Mesodermal cell (in vitro differentiated cells): ENCODE measurements at regions not wholly inside any gene's neighbourhood (a gene's known extent, or its start where the extent isn't known, plus 50 kb on each side); places are given as distances from the start of the nearest gene placed in this dataset.
"Not testable (repeated sequence)": the region's sequence is repeated elsewhere in the genome, so short reads cannot be mapped to it uniquely, and the experiment has no call there.

Source experiments
- H3K27ac ChIP-seq: 2 replicates; pipeline ENCODE4 v1.7.0; 2013; ENCODE audit warnings: mild to moderate bottlenecking, low read depth, low read length, moderate library complexity; ENCODE audit not compliant: severe bottlenecking
- H3K36me3 ChIP-seq: 2 replicates; pipeline ENCODE4 v1.7.1; 2013; ENCODE audit warnings: mild to moderate bottlenecking, low read length, moderate library complexity; ENCODE audit not compliant: control insufficient read depth, insufficient read depth
- H3K4me1 ChIP-seq: one replicate; pipeline ENCODE4 v1.7.1; 2013; ENCODE audit warnings: mild to moderate bottlenecking, low read length; ENCODE audit not compliant: insufficient read depth, control insufficient read depth, poor library complexity, severe bottlenecking
- H3K4me3 ChIP-seq: 2 replicates; pipeline ENCODE4 v1.7.0; 2013; ENCODE audit warnings: low read length, control low read depth, mild to moderate bottlenecking; ENCODE audit not compliant: insufficient read depth, poor library complexity, severe bottlenecking; ENCODE audit errors: extremely low read depth
- H3K9me3 ChIP-seq: 2 replicates; pipeline ENCODE4 v1.7.1; 2013; ENCODE audit warnings: mild to moderate bottlenecking, low read length, moderate library complexity; ENCODE audit not compliant: control insufficient read depth
- WGBS, 2 experiments: methylation state at CpG; one replicate each; pipeline ENCODE4 v1.1.5; 2013; ENCODE audit warnings: missing lambda C conversion rate in 2 of 2; ENCODE audit not compliant: insufficient coverage in 2 of 2; 5-methylcytosine and 5-hydroxymethylcytosine counted together

- Histone ChIP-seq H3K9me3 (no peaks in the 10 kb centered on the region), H3K4me1 (no peaks in the 10 kb centered on the region), H3K36me3 (no peaks in the 10 kb centered on the region), H3K27ac (no peak overlapping the region), H3K4me3 (no peak overlapping the region)
These were observed 388.0 kb upstream of the CDIN1 start for GRCh38 chr15:36191459-36191858.

GRCh38 chr15:36195361-36196007, 383.9 kb upstream of the CDIN1 start:
- H3K9me3 ChIP-seq: not testable (repeated sequence)
- WGBS, 2 experiments: 87 to 95% methylated on average over 16 to 22 of the region's 30 CpGs

GRCh38 chr15:36208868-36209582, 370.4 kb upstream of the CDIN1 start:
- Histone ChIP-seq H3K36me3 (no peaks in the 10 kb centered on the region), H3K9me3 (no peaks in the 10 kb centered on the region), H3K27ac (no peak overlapping the region), H3K4me3 (no peak overlapping the region), H3K4me1 (no peaks in the 10 kb centered on the region)
- 100% methylated on average over 2 of the region's 3 CpGs; no CpG with 5 or more reads in 1 of the 2 experiments for WGBS, 2 experiments

More at GRCh38 chr15:36195361-36196007, 383.9 kb upstream of the CDIN1 start:
- not testable (repeated sequence) for H3K4me3 ChIP-seq, H3K4me1 ChIP-seq, H3K27ac ChIP-seq, H3K36me3 ChIP-seq

GRCh38 chr15:36210426-36210825, 369.0 kb upstream of the CDIN1 start:
- H3K9me3 ChIP-seq: no peaks in the 10 kb centered on the region
- no peaks in the 10 kb centered on the region for H3K4me1 ChIP-seq

GRCh38 chr15:36218322-36218721, 361.1 kb upstream of the CDIN1 start:
- Histone ChIP-seq H3K27ac (no peak overlapping the region), H3K4me1 (no peaks in the 10 kb centered on the region), H3K4me3 (no peak overlapping the region), H3K36me3 (no peaks in the 10 kb centered on the region), H3K9me3 (peaks cover 6% of the 10 kb centered on the region)
- no CpG with 5 or more reads among the region's 3 CpGs for WGBS, 2 experiments

More at GRCh38 chr15:36210426-36210825, 369.0 kb upstream of the CDIN1 start:
- Histone ChIP-seq H3K36me3 (no peaks in the 10 kb centered on the region), H3K27ac (no peak overlapping the region), H3K4me3 (no peak overlapping the region)
- WGBS, 2 experiments: 84 to 86% methylated on average over 2 of the region's 2 CpGs

- H3K4me1 ChIP-seq: no peaks in the 10 kb centered on the region
- WGBS, 2 experiments: 75% methylated on average over 2 of the region's 2 CpGs; no CpG with 5 or more reads in 1 of the 2 experiments
- H3K9me3 ChIP-seq: peaks cover 6% of the 10 kb centered on the region
- H3K36me3 ChIP-seq: no peaks in the 10 kb centered on the region
- no peak overlapping the region for H3K4me3 ChIP-seq
- H3K27ac ChIP-seq: no peak overlapping the region
These were observed 360.4 kb upstream of the CDIN1 start for GRCh38 chr15:36218991-36219390.

- no peak overlapping the region for H3K27ac ChIP-seq
- H3K9me3 ChIP-seq: peaks cover 6% of the 10 kb centered on the region
- H3K36me3 ChIP-seq: no peaks in the 10 kb centered on the region
- H3K4me3 ChIP-seq: no peak overlapping the region
- H3K4me1 ChIP-seq: no peaks in the 10 kb centered on the region
- 92% methylated on average over 1 of the region's 1 CpG; no CpG with 5 or more reads in 1 of the 2 experiments for WGBS, 2 experiments
These were observed 357.4 kb upstream of the CDIN1 start for GRCh38 chr15:36221992-36222391.

- H3K36me3 ChIP-seq: no peaks in the 10 kb centered on the region
- no peak overlapping the region for H3K4me3 ChIP-seq
- no peaks in the 10 kb centered on the region for H3K9me3 ChIP-seq
- 100% methylated on average over 2 of the region's 2 CpGs; no CpG with 5 or more reads in 1 of the 2 experiments for WGBS, 2 experiments
- no peak overlapping the region for H3K27ac ChIP-seq
- no peaks in the 10 kb centered on the region for H3K4me1 ChIP-seq
These were observed 348.6 kb upstream of the CDIN1 start for GRCh38 chr15:36230776-36231175.

GRCh38 chr15:36232491-36232890, 346.9 kb upstream of the CDIN1 start:
- H3K4me3 ChIP-seq: no peak overlapping the region
- no CpG with 5 or more reads among the region's 1 CpG for WGBS, 2 experiments
- no peaks in the 10 kb centered on the region for H3K4me1 ChIP-seq
- H3K9me3 ChIP-seq: no peaks in the 10 kb centered on the region
- H3K27ac ChIP-seq: no peak overlapping the region
- no peaks in the 10 kb centered on the region for H3K36me3 ChIP-seq

- Histone ChIP-seq H3K36me3 (no peaks in the 10 kb centered on the region), H3K4me3 (no peak overlapping the region), H3K9me3 (no peaks in the 10 kb centered on the region)
These were observed 344.7 kb upstream of the CDIN1 start for GRCh38 chr15:36234743-36235142.

GRCh38 chr15:36235173-36235572, 344.3 kb upstream of the CDIN1 start:
- H3K9me3 ChIP-seq: no peaks in the 10 kb centered on the region
- H3K36me3 ChIP-seq: no peaks in the 10 kb centered on the region
- H3K4me3 ChIP-seq: no peak overlapping the region
- H3K4me1 ChIP-seq: no peaks in the 10 kb centered on the region
- no peak overlapping the region for H3K27ac ChIP-seq

More at GRCh38 chr15:36234743-36235142, 344.7 kb upstream of the CDIN1 start:
- Histone ChIP-seq H3K27ac (no peak overlapping the region), H3K4me1 (no peaks in the 10 kb centered on the region)
